OCI-LY1 (cell line): ENCODE measurements at regions not wholly inside any gene's neighbourhood (a gene's known extent, or its start where the extent isn't known, plus 50 kb on each side); places are given as distances from the start of the nearest gene placed in this dataset.

Experiments used
- EZH2 ChIP-seq: fragments of 200-600 bp; sonication (generic), shearing (Covaris generic); IDR thresholded peaks from 2 replicates; pipeline ENCODE4 v1.8.0; 2017; ENCODE audit warnings: borderline replicate concordance, mixed run types, mild to moderate bottlenecking, antibody characterized with exemption, low read length, moderate library complexity, mixed read lengths
- TF ChIP-seq, protein P1 (sequence below): fragments of 200-600 bp; sonication (generic), shearing (Covaris generic); IDR thresholded peaks from 2 replicates; pipeline ENCODE4 v1.5.1; 2017; ENCODE audit warnings: mild to moderate bottlenecking, antibody characterized with exemption, low read length, moderate library complexity, mixed read lengths

DNA sequence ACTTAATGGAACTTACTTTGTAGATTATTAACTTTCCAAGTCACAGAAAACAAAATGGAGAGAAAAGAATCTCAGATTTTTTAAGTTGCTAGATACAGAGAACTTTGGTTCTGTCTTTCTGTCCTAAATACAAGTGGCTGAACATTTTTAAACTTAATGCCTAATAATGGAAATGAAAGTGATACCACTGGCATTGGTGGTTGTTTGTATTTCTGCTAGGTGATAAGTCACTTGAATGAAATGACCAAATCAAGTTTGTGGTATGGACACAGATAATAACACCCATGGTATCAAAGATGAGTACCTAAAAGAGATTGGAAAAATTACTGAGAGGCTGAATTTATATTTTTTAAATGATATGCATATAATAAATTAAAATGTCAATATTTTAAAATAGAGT is 502.1 kb downstream of the CNTN6 start:
- TF ChIP-seq, protein P1, sequence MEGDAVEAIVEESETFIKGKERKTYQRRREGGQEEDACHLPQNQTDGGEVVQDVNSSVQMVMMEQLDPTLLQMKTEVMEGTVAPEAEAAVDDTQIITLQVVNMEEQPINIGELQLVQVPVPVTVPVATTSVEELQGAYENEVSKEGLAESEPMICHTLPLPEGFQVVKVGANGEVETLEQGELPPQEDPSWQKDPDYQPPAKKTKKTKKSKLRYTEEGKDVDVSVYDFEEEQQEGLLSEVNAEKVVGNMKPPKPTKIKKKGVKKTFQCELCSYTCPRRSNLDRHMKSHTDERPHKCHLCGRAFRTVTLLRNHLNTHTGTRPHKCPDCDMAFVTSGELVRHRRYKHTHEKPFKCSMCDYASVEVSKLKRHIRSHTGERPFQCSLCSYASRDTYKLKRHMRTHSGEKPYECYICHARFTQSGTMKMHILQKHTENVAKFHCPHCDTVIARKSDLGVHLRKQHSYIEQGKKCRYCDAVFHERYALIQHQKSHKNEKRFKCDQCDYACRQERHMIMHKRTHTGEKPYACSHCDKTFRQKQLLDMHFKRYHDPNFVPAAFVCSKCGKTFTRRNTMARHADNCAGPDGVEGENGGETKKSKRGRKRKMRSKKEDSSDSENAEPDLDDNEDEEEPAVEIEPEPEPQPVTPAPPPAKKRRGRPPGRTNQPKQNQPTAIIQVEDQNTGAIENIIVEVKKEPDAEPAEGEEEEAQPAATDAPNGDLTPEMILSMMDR, result no peak
- TF ChIP-seq EZH2, result no peak
